ENCODE measurements at regions not wholly inside any gene's neighbourhood (a gene's known extent, or its start where the extent isn't known, plus 50 kb on each side); places are given as distances from the start of the nearest gene placed in this dataset.

GRCh38 chr2:82481207-82481606 is 1977.9 kb downstream of the SUCLG1 start:
- no peak for TF ChIP-seq CTCF (IDR thresholded peaks at IDR 0.05; ENCODE audit: borderline replicate concordance, extremely low read depth, low read length, poor library complexity, severe bottlenecking)
- TF ChIP-seq EZH2 (IDR thresholded peaks at IDR 0.05; ENCODE audit: borderline replicate concordance, low read depth, low read length, severe bottlenecking): no peak
- no peak overlapping the region for H3K9ac ChIP-seq (ENCODE audit: low read depth, low read length)
- no peaks in the 10 kb centered on the region for H3K9me3 ChIP-seq (ENCODE audit: insufficient read depth, low read length, severe bottlenecking)
- H3K36me3 ChIP-seq (ENCODE audit: insufficient read depth, low read length): no peaks in the 10 kb centered on the region
- no peak overlapping the region for H2AFZ ChIP-seq (ENCODE audit: low read depth, low read length)
- DNase-seq: no peak
- no peak overlapping the region for H3K4me2 ChIP-seq (ENCODE audit: insufficient read depth, low read length)
- no peak overlapping the region for H3K27ac ChIP-seq (ENCODE audit: low read length)
- H3K79me2 ChIP-seq (ENCODE audit: insufficient read depth, low read length): no peaks in the 10 kb centered on the region
- no peaks in the 10 kb centered on the region for H4K20me1 ChIP-seq (ENCODE audit: insufficient read depth, low read length)
- no peak for ATAC-seq (ENCODE audit: insufficient read depth, low read depth)
- no peaks in the 10 kb centered on the region for H3K4me1 ChIP-seq (ENCODE audit: insufficient read depth, low read length)
- no peak overlapping the region for H3K4me3 ChIP-seq (ENCODE audit: low read depth in 1 of 2, low read length in 2 of 2)
- H3K27me3 ChIP-seq (ENCODE audit: insufficient read depth, low read length, poor library complexity): no peaks in the 10 kb centered on the region

- no peak for TF ChIP-seq CTCF (IDR thresholded peaks at IDR 0.05; ENCODE audit: borderline replicate concordance, extremely low read depth, low read length, poor library complexity, severe bottlenecking)
- TF ChIP-seq EZH2 (IDR thresholded peaks at IDR 0.05; ENCODE audit: borderline replicate concordance, low read depth, low read length, severe bottlenecking): no peak
- ATAC-seq (ENCODE audit: insufficient read depth, low read depth) (no peak), DNase-seq (no peak)
- Histone ChIP-seq H3K4me1 (ENCODE audit: insufficient read depth, low read length) (no peaks in the 10 kb centered on the region), H3K9ac (ENCODE audit: low read depth, low read length) (no peak overlapping the region), H2AFZ (ENCODE audit: low read depth, low read length) (no peak overlapping the region), H3K79me2 (ENCODE audit: insufficient read depth, low read length) (no peaks in the 10 kb centered on the region), H3K27me3 (ENCODE audit: insufficient read depth, low read length, poor library complexity) (no peaks in the 10 kb centered on the region), H3K4me3 (ENCODE audit: low read depth in 1 of 2, low read length in 2 of 2) (no peak overlapping the region), H3K4me2 (ENCODE audit: insufficient read depth, low read length) (no peak overlapping the region), H3K36me3 (ENCODE audit: insufficient read depth, low read length) (no peaks in the 10 kb centered on the region), H3K9me3 (ENCODE audit: insufficient read depth, low read length, severe bottlenecking) (no peaks in the 10 kb centered on the region), H3K27ac (ENCODE audit: low read length) (no peak overlapping the region), H4K20me1 (ENCODE audit: insufficient read depth, low read length) (no peaks in the 10 kb centered on the region)
These were observed 1980.4 kb downstream of the SUCLG1 start for GRCh38 chr2:82478641-82479040.

GRCh38 chr2:82476094-82476493 is 1983.0 kb downstream of the SUCLG1 start:
- Histone ChIP-seq H2AFZ (ENCODE audit: low read depth, low read length) (no peak overlapping the region), H4K20me1 (ENCODE audit: insufficient read depth, low read length) (no peaks in the 10 kb centered on the region), H3K79me2 (ENCODE audit: insufficient read depth, low read length) (no peaks in the 10 kb centered on the region), H3K9ac (ENCODE audit: low read depth, low read length) (no peak overlapping the region), H3K27ac (ENCODE audit: low read length) (no peak overlapping the region), H3K36me3 (ENCODE audit: insufficient read depth, low read length) (no peaks in the 10 kb centered on the region), H3K4me3 (ENCODE audit: low read depth in 1 of 2, low read length in 2 of 2) (no peak overlapping the region), H3K4me1 (ENCODE audit: insufficient read depth, low read length) (no peaks in the 10 kb centered on the region), H3K4me2 (ENCODE audit: insufficient read depth, low read length) (no peak overlapping the region), H3K9me3 (ENCODE audit: insufficient read depth, low read length, severe bottlenecking) (no peaks in the 10 kb centered on the region), H3K27me3 (ENCODE audit: insufficient read depth, low read length, poor library complexity) (no peaks in the 10 kb centered on the region)
- ATAC-seq (ENCODE audit: insufficient read depth, low read depth) (no peak), DNase-seq (no peak)
- TF ChIP-seq EZH2 (IDR thresholded peaks at IDR 0.05; ENCODE audit: borderline replicate concordance, low read depth, low read length, severe bottlenecking): no peak

GRCh38 chr2:82428251-82428650 is 2030.8 kb downstream of the SUCLG1 start:
- H3K36me3 ChIP-seq (ENCODE audit: insufficient read depth, low read length): no peaks in the 10 kb centered on the region
- no peak overlapping the region for H3K9ac ChIP-seq (ENCODE audit: low read depth, low read length)
- H2AFZ ChIP-seq (ENCODE audit: low read depth, low read length): no peak overlapping the region
- H3K27me3 ChIP-seq (ENCODE audit: insufficient read depth, low read length, poor library complexity): no peaks in the 10 kb centered on the region
- no peak overlapping the region for H3K27ac ChIP-seq (ENCODE audit: low read length)
- no peaks in the 10 kb centered on the region for H3K79me2 ChIP-seq (ENCODE audit: insufficient read depth, low read length)
- ATAC-seq (ENCODE audit: insufficient read depth, low read depth) (no peak), DNase-seq (no peak)
- H3K4me2 ChIP-seq (ENCODE audit: insufficient read depth, low read length): no peak overlapping the region
- TF ChIP-seq CTCF (IDR thresholded peaks at IDR 0.05; ENCODE audit: borderline replicate concordance, extremely low read depth, low read length, poor library complexity, severe bottlenecking): no peak
- no peak overlapping the region for H3K4me3 ChIP-seq (ENCODE audit: low read depth in 1 of 2, low read length in 2 of 2)
- H4K20me1 ChIP-seq (ENCODE audit: insufficient read depth, low read length): no peaks in the 10 kb centered on the region
- H3K9me3 ChIP-seq (ENCODE audit: insufficient read depth, low read length, severe bottlenecking): no peaks in the 10 kb centered on the region
- no peaks in the 10 kb centered on the region for H3K4me1 ChIP-seq (ENCODE audit: insufficient read depth, low read length)
